Tibial nerve (tissue), 4 donors: ENCODE measurements at regions not wholly inside any gene's neighbourhood (a gene's known extent, or its start where the extent isn't known, plus 50 kb on each side); places are given as distances from the start of the nearest gene placed in this dataset.

Experiments used
- DNase-seq, 2 donors: peaks; one replicate each; pipeline ENCODE4 v3.0.0-alpha.2; 2019; ENCODE audit warnings: low spot score in 2 of 2
- H3K27ac ChIP-seq, 4 donors: fragments of 200-600 bp; sonication (generic) in 3 of 4; one replicate each; pipeline ENCODE4 v1.5.1; 2017 to 2019; ENCODE audit warnings: mild to moderate bottlenecking in 1 of 4
- H3K27me3 ChIP-seq, 2 donors: fragments of 200-600 bp; sonication (generic) in 1 of 2; one replicate each; pipeline versions ENCODE4 v1.5.1 to v1.6.0; 2017 to 2019
- H3K36me3 ChIP-seq, 3 donors: fragments of 200-600 bp; sonication (generic); one replicate each; pipeline ENCODE4 v1.5.1; 2018 to 2019
- H3K4me1 ChIP-seq, 4 donors: fragments of 200-600 bp; sonication (generic) in 3 of 4; one replicate each; pipeline ENCODE4 v1.5.1; 2017 to 2019
- H3K4me3 ChIP-seq, 4 donors: fragments of 200-600 bp; sonication (generic) in 3 of 4; one replicate each; pipeline ENCODE4 v1.5.1; 2017 to 2019; ENCODE audit warnings: mild to moderate bottlenecking in 1 of 4, moderate library complexity in 1 of 4
- H3K9me3 ChIP-seq, 4 donors: fragments of 200-600 bp; sonication (generic) in 3 of 4; one replicate each; pipeline ENCODE4 v1.5.1; 2017 to 2019
- EP300 ChIP-seq, 2 donors: sonication (generic); formaldehyde crosslinking; IDR thresholded peaks; one replicate each; pipeline ENCODE4 v1.6.1; 2017; ENCODE audit warnings: antibody characterized with exemption in 2 of 2, mild to moderate bottlenecking in 1 of 2
- POLR2A ChIP-seq, 2 donors: fragments of 450-650 bp; IDR thresholded peaks; one replicate each; pipeline ENCODE4 v1.6.1; 2017; ENCODE audit warnings: antibody characterized with exemption in 2 of 2, mild to moderate bottlenecking in 2 of 2, moderate library complexity in 2 of 2
- whole genome bisulfite sequencing, 2 donors: methylation state at CpG; one replicate each; pipeline ENCODE4 v1.1.5; 2018; 5-methylcytosine and 5-hydroxymethylcytosine counted together
- TF ChIP-seq, protein P1 (sequence below), 5 experiments: fragments of 200-600 bp in 3 of 5; fragments of 450-650 bp in 2 of 5; sonication (generic) in 3 of 5; IDR thresholded peaks; one replicate each; pipeline ENCODE4 v1.5.1; 2016 to 2019; ENCODE audit warnings: antibody characterized with exemption in 5 of 5, mild to moderate bottlenecking in 3 of 5, moderate library complexity in 2 of 5

DNA sequence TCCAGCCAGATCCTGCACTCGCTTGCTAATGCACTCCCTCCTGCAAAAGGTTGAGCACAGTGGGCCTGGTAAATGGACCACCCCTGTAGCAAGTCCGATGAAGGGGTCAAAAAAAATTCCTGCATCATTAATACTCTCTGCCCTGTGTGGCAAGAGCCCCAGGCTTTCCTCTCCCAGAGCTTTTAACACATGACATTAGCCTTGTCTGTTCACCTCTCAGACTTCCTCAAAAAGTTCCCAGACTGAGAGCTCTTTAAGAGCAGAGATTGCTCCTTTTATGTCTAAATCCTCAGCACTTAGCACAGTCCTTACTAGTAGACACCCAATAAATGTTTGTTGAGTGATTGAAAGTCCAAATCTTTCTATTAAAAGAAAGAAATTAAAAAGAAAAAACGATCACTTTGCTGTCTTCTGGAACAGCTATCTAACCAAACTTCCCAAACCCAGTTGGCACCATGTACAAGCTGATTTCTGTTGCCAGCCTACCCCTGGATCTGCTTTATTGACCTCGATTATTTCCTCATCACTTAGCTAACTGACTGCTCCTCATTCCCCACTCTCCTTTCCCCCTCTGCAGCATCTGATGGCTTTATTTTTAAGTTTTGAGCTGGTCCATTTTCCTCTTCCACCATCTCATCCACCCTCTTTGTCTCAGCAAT lies 209.8 kb downstream of the ENC1 start:
- no peaks in the 10 kb centered on the region for H3K27me3 ChIP-seq
- H3K36me3 ChIP-seq = no peaks in the 10 kb centered on the region
- H3K4me1 ChIP-seq = peaks cover 0 to 17% (median 0%) of the 10 kb centered on the region in 4 donors
- H3K27ac ChIP-seq = no peak overlapping the region
- TF ChIP-seq, protein P1, sequence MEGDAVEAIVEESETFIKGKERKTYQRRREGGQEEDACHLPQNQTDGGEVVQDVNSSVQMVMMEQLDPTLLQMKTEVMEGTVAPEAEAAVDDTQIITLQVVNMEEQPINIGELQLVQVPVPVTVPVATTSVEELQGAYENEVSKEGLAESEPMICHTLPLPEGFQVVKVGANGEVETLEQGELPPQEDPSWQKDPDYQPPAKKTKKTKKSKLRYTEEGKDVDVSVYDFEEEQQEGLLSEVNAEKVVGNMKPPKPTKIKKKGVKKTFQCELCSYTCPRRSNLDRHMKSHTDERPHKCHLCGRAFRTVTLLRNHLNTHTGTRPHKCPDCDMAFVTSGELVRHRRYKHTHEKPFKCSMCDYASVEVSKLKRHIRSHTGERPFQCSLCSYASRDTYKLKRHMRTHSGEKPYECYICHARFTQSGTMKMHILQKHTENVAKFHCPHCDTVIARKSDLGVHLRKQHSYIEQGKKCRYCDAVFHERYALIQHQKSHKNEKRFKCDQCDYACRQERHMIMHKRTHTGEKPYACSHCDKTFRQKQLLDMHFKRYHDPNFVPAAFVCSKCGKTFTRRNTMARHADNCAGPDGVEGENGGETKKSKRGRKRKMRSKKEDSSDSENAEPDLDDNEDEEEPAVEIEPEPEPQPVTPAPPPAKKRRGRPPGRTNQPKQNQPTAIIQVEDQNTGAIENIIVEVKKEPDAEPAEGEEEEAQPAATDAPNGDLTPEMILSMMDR (IDR thresholded peaks at IDR 0.05) = no peak
- TF ChIP-seq POLR2A (IDR thresholded peaks at IDR 0.05) (no peak), EP300 (IDR thresholded peaks at IDR 0.05) (no peak)
- no peaks in the 10 kb centered on the region for H3K9me3 ChIP-seq
- WGBS, 2 donors = 71 to 77% methylated on average over 4 of the region's 4 CpGs
- H3K4me3 ChIP-seq = no peak overlapping the region
- DNase-seq = no peak

DNA sequence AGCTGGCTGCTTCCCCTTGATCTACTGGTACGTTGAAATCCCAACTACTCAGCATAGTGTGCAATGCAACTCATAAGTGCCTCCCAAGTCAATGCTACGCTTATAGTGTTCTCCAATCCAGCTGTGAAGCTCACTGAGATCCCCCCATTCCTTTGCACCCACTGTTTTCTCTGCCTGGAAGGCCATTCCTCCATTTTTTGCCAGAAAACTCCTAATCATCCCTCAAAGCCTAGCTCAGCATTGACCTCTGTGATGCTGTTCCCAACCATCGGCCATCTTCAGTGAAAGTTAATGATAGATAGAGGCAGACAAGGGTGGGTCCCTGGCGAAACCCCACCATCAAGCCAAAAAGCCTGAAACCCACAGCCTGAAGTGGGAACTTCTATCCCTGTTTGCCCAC lies 211.0 kb downstream of the ENC1 start:
- no peak overlapping the region for H3K27ac ChIP-seq
- 98 to 99% methylated on average over 4 of the region's 4 CpGs for WGBS, 2 donors
- no peak overlapping the region for H3K4me3 ChIP-seq
- no peaks in the 10 kb centered on the region for H3K36me3 ChIP-seq
- H3K27me3 ChIP-seq = no peaks in the 10 kb centered on the region
- no peaks in the 10 kb centered on the region for H3K9me3 ChIP-seq
- H3K4me1 ChIP-seq = peaks cover 0 to 17% (median 0%) of the 10 kb centered on the region in 4 donors
- DNase-seq = no peak
- no peak for TF ChIP-seq POLR2A (IDR thresholded peaks at IDR 0.05)
- TF ChIP-seq, protein P1 (IDR thresholded peaks at IDR 0.05) = no peak
- TF ChIP-seq EP300 (IDR thresholded peaks at IDR 0.05) = no peak

DNA sequence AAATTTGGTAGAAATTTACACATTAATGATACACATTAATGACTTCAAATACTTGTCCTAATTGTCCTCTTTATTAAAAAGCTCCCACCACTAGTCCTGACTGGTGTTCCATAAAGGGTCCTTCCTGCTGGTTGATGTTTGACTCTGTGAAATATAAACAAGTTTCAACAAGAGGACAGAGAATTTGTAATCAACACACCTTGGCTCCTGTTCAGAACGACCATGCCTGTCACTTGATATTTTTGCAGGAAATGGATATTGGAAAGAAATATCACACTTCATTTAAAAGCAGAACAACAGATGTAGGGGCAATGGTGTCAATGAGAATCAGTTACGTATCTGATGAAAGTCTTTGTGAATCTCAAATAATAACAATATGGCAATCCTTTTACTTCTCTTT lies 211.7 kb downstream of the ENC1 start:
- Histone ChIP-seq H3K4me3 (no peak overlapping the region), H3K9me3 (no peaks in the 10 kb centered on the region), H3K27me3 (no peaks in the 10 kb centered on the region), H3K36me3 (no peaks in the 10 kb centered on the region), H3K27ac (no peak overlapping the region), H3K4me1 (peaks cover 0 to 10% (median 0%) of the 10 kb centered on the region in 4 donors)
- DNase-seq = no peak
- TF ChIP-seq POLR2A (IDR thresholded peaks at IDR 0.05) (no peak), EP300 (IDR thresholded peaks at IDR 0.05) (no peak)
- TF ChIP-seq, protein P1 (IDR thresholded peaks at IDR 0.05) = no peak
- WGBS, 2 donors = 73 to 74% methylated on average over 2 of the region's 2 CpGs

DNA sequence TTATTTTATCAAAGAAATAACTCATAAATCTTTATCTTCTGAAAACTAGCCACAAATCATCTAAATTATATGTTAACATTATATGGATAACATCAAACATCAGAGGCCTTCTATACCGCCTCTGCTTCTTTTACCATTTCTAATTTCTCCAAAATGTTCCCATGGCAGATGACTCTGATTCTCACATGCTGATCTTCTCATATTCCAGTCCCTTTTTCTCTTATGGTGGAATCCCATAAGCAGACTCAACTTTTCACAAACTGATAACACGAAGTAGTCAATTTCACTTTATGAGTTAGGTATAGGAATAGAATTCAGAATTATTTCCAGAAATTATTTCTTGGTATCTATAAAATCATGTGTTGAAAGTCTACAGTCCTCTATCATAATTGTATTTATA lies 212.3 kb downstream of the ENC1 start:
- H3K4me3 ChIP-seq = no peak overlapping the region
- TF ChIP-seq, protein P1 (IDR thresholded peaks at IDR 0.05) = no peak
- TF ChIP-seq EP300 (IDR thresholded peaks at IDR 0.05) = no peak
- no peak for TF ChIP-seq POLR2A (IDR thresholded peaks at IDR 0.05)
- H3K27me3 ChIP-seq = no peaks in the 10 kb centered on the region
- H3K36me3 ChIP-seq = no peaks in the 10 kb centered on the region
- H3K9me3 ChIP-seq = no peaks in the 10 kb centered on the region
- H3K4me1 ChIP-seq = peaks cover 0 to 4% (median 0%) of the 10 kb centered on the region in 4 donors
- no peak for DNase-seq
- WGBS, 2 donors = 85 to 94% methylated on average over 2 of the region's 2 CpGs
- H3K27ac ChIP-seq = no peak overlapping the region

DNA sequence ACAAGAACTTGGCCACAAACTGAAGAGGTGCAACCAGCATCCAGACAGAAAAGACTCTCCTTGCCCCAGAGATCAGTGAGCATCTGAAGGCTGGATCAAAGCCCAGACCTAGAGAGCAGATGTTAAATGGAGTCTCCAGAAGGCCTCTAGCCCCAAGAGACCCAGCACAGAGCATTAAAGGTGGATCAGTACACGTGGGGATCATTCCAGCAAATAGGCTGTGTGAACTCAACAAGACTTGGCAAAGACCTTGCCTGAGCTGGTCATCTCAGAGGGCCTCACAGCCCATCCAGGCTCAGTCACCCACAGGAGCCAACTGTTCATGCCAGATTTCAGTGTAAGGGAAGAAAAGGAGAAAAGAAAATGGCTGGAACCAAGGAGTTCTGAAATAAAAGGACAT lies 214.0 kb downstream of the ENC1 start:
- H3K4me1 ChIP-seq = no peaks in the 10 kb centered on the region
- TF ChIP-seq, protein P1 (IDR thresholded peaks at IDR 0.05) = no peak
- TF ChIP-seq EP300 (IDR thresholded peaks at IDR 0.05) = no peak
- no peak for TF ChIP-seq POLR2A (IDR thresholded peaks at IDR 0.05)
- no peaks in the 10 kb centered on the region for H3K36me3 ChIP-seq
- no peak overlapping the region for H3K27ac ChIP-seq
- no peaks in the 10 kb centered on the region for H3K9me3 ChIP-seq
- no peak overlapping the region for H3K4me3 ChIP-seq
- 26 to 40% methylated on average over 1 of the region's 1 CpG for WGBS, 2 donors
- DNase-seq = no peak
- H3K27me3 ChIP-seq = no peaks in the 10 kb centered on the region
